ENCODE measurements at regions not wholly inside any gene's neighbourhood (a gene's known extent, or its start where the extent isn't known, plus 50 kb on each side); places are given as distances from the start of the nearest gene placed in this dataset.

GRCh38 chr11:8315954-8316353, 52.3 kb upstream of the LMO1 start:
- TF ChIP-seq CTCF (conservative IDR thresholded peaks at IDR 0.05; ENCODE audit: low read depth, low read length) = no peak
- no peak overlapping the region for H3K4me3 ChIP-seq (ENCODE audit: low read depth, low read length)
- DNase-seq (ENCODE audit: low read depth) = no peak

- no peak for DNase-seq (ENCODE audit: low read depth)
- TF ChIP-seq CTCF (conservative IDR thresholded peaks at IDR 0.05; ENCODE audit: low read depth, low read length) = no peak
- H3K4me3 ChIP-seq (ENCODE audit: low read depth, low read length) = no peak overlapping the region
Observed at GRCh38 chr11:8315463-8315862, 51.8 kb upstream of the LMO1 start.

- TF ChIP-seq CTCF (conservative IDR thresholded peaks at IDR 0.05; ENCODE audit: low read depth, low read length) = no peak
Observed at GRCh38 chr11:8314916-8315315, 51.2 kb upstream of the LMO1 start.

GRCh38 chr11:8313504-8314090, 49.9 kb upstream of the LMO1 start:
- DNase-seq (ENCODE audit: low read depth) = no peak
- no peak overlapping the region for H3K4me3 ChIP-seq (ENCODE audit: low read depth, low read length)
- no peak for TF ChIP-seq CTCF (conservative IDR thresholded peaks at IDR 0.05; ENCODE audit: low read depth, low read length)

More at GRCh38 chr11:8314916-8315315, 51.2 kb upstream of the LMO1 start:
- no peak for DNase-seq (ENCODE audit: low read depth)
- H3K4me3 ChIP-seq (ENCODE audit: low read depth, low read length) = no peak overlapping the region
